Chondrocyte (in vitro differentiated cells): ENCODE measurements at regions not wholly inside any gene's neighbourhood (a gene's known extent, or its start where the extent isn't known, plus 50 kb on each side); places are given as distances from the start of the nearest gene placed in this dataset.

Experiments
- DNase-seq: peaks from one replicate; pipeline ENCODE4 v3.0.0; 2021; ENCODE audit warnings: mixed read lengths, low spot score
- H3K27ac Mint-ChIP-seq: one replicate; pipeline ENCODE4 v1.8.0; 2021; ENCODE audit warnings: mild to moderate bottlenecking, moderate library complexity, mixed read lengths; ENCODE audit not compliant: unreplicated experiment
- H3K27me3 Mint-ChIP-seq: 2 replicates; pipeline ENCODE4 v1.8.0; 2021; ENCODE audit warnings: low read depth, mixed read lengths
- H3K36me3 Mint-ChIP-seq: 2 replicates; pipeline ENCODE4 v1.8.0; 2021; ENCODE audit warnings: low read depth, mixed read lengths
- H3K4me1 Mint-ChIP-seq: 2 replicates; pipeline ENCODE4 v1.8.0; 2021; ENCODE audit warnings: low read depth, mild to moderate bottlenecking, mixed read lengths
- H3K4me3 Mint-ChIP-seq: one replicate; pipeline ENCODE4 v1.8.0; 2021; ENCODE audit warnings: mild to moderate bottlenecking, moderate library complexity, mixed read lengths; ENCODE audit not compliant: unreplicated experiment
- H3K9me3 Mint-ChIP-seq: 2 replicates; pipeline ENCODE4 v1.8.0; 2021; ENCODE audit warnings: low read depth, mixed read lengths
- TF ChIP-seq, protein P1 (sequence below): fragments of 200-600 bp; sonication (generic); IDR thresholded peaks from 2 replicates; pipeline ENCODE4 v1.5.0; 2021; ENCODE audit warnings: antibody characterized with exemption, mild to moderate bottlenecking, moderate library complexity

GRCh38 chr9:79135681-79136415 lies 435.9 kb upstream of the TLE4 start:
- Mint-ChIP-seq H3K27ac (no peak overlapping the region), H3K9me3 (no peaks in the 10 kb centered on the region), H3K4me1 (peaks cover 12% of the 10 kb centered on the region), H3K4me3 (no peak overlapping the region), H3K27me3 (no peaks in the 10 kb centered on the region), H3K36me3 (peaks cover 2% of the 10 kb centered on the region)
- DNase-seq, result no peak
- TF ChIP-seq, protein P1, sequence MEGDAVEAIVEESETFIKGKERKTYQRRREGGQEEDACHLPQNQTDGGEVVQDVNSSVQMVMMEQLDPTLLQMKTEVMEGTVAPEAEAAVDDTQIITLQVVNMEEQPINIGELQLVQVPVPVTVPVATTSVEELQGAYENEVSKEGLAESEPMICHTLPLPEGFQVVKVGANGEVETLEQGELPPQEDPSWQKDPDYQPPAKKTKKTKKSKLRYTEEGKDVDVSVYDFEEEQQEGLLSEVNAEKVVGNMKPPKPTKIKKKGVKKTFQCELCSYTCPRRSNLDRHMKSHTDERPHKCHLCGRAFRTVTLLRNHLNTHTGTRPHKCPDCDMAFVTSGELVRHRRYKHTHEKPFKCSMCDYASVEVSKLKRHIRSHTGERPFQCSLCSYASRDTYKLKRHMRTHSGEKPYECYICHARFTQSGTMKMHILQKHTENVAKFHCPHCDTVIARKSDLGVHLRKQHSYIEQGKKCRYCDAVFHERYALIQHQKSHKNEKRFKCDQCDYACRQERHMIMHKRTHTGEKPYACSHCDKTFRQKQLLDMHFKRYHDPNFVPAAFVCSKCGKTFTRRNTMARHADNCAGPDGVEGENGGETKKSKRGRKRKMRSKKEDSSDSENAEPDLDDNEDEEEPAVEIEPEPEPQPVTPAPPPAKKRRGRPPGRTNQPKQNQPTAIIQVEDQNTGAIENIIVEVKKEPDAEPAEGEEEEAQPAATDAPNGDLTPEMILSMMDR, result no peak

DNA sequence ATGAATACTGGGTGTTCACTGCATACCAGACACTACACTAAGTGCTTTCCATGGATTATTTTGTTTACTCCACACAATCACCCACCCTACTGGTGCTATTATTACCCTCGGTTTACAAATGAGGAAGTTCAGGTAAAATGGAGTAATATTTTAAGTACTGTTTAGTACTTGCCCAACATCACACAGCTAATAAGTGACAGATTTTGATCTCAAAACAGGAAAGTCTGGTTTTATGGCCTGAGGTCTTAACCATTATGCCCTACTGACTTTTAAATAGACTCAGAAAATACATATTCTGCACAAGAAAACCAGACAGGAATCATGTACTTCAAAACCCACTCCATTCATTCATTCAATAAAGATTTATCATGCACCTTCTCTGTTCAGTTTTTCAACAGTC lies 431.0 kb upstream of the TLE4 start:
- H3K4me3 Mint-ChIP-seq, result no peak overlapping the region
- TF ChIP-seq, protein P1, result no peak
- no peaks in the 10 kb centered on the region for H3K9me3 Mint-ChIP-seq
- no peak overlapping the region for H3K27ac Mint-ChIP-seq
- no peak for DNase-seq
- peaks cover 5% of the 10 kb centered on the region for H3K4me1 Mint-ChIP-seq
- no peaks in the 10 kb centered on the region for H3K36me3 Mint-ChIP-seq
- no peaks in the 10 kb centered on the region for H3K27me3 Mint-ChIP-seq

DNA sequence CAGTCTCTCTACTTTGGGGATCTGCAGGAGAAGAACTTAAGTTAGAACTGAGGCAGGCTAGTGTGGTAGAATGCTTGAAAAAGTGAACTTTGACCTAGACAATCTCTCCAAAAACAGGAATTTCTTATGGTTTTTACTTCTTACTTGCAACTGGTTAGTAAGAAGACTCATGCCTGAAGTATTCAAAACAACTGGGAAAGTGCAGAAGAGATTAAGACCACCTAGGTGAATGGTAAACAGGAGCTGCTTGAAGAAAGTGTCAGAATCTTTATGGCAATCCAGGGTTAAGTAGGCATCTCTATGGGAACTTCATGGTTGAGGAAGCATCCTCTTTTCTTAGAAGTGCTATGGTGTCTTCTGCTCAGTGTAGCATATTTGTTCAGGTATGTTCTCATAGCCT lies 428.6 kb upstream of the TLE4 start:
- TF ChIP-seq, protein P1, result no peak
- H3K9me3 Mint-ChIP-seq, result no peaks in the 10 kb centered on the region

GRCh38 chr9:79145442-79145841 lies 426.3 kb upstream of the TLE4 start:
- peaks cover 5% of the 10 kb centered on the region for H3K4me1 Mint-ChIP-seq
- TF ChIP-seq, protein P1, result no peak

More for the DNA sequence above, 428.6 kb upstream of the TLE4 start:
- peaks cover 5% of the 10 kb centered on the region for H3K4me1 Mint-ChIP-seq
- H3K36me3 Mint-ChIP-seq, result no peaks in the 10 kb centered on the region
- no peak overlapping the region for H3K4me3 Mint-ChIP-seq
- no peaks in the 10 kb centered on the region for H3K27me3 Mint-ChIP-seq
- no peak overlapping the region for H3K27ac Mint-ChIP-seq
- DNase-seq, result no peak

GRCh38 chr9:79149585-79149984 lies 422.2 kb upstream of the TLE4 start:
- Mint-ChIP-seq H3K36me3 (no peaks in the 10 kb centered on the region), H3K4me3 (no peak overlapping the region), H3K27me3 (no peaks in the 10 kb centered on the region), H3K4me1 (no peaks in the 10 kb centered on the region), H3K9me3 (no peaks in the 10 kb centered on the region), H3K27ac (no peak overlapping the region)
- TF ChIP-seq, protein P1, result no peak
- DNase-seq, result no peak

More at GRCh38 chr9:79145442-79145841, 426.3 kb upstream of the TLE4 start:
- Mint-ChIP-seq H3K27me3 (no peaks in the 10 kb centered on the region), H3K9me3 (no peaks in the 10 kb centered on the region), H3K27ac (no peak overlapping the region), H3K36me3 (no peaks in the 10 kb centered on the region), H3K4me3 (no peak overlapping the region)
- DNase-seq, result no peak
